H9 (cell line): ENCODE measurements at regions not wholly inside any gene's neighbourhood (a gene's known extent, or its start where the extent isn't known, plus 50 kb on each side); places are given as distances from the start of the nearest gene placed in this dataset.

Source experiments
- DNase-seq: peaks from one replicate; pipeline ENCODE4 v3.0.0-alpha.2; 2017
- H2AFZ ChIP-seq: one replicate; pipeline ENCODE4 v1.6.1; 2013; ENCODE audit warnings: mild to moderate bottlenecking, low read length, control low read depth, moderate library complexity
- H2AK5ac ChIP-seq: 2 replicates; pipeline ENCODE4 v1.6.1; 2013; ENCODE audit warnings: low read length, control low read depth, mixed read lengths; ENCODE audit not compliant: insufficient read length
- H2BK120ac ChIP-seq: one replicate; pipeline ENCODE4 v1.6.1; 2013; ENCODE audit warnings: low read depth, mild to moderate bottlenecking, low read length, control low read depth, inconsistent platforms; ENCODE audit not compliant: poor library complexity, severe bottlenecking
- H2BK12ac ChIP-seq: 2 replicates; pipeline ENCODE4 v1.6.1; 2013; ENCODE audit warnings: low read length, control low read depth, mixed read lengths, low read depth; ENCODE audit not compliant: insufficient read length
- H2BK15ac ChIP-seq: 2 replicates; pipeline ENCODE4 v1.6.1; 2013; ENCODE audit warnings: low read depth, low read length, control low read depth
- H2BK20ac ChIP-seq: one replicate; pipeline ENCODE4 v1.6.1; 2013; ENCODE audit warnings: low read depth, mild to moderate bottlenecking, low read length, control low read depth, inconsistent platforms; ENCODE audit not compliant: poor library complexity, severe bottlenecking
- H2BK5ac ChIP-seq: 2 replicates; pipeline ENCODE4 v1.6.1; 2013; ENCODE audit warnings: low read length, control low read depth, mixed read lengths; ENCODE audit not compliant: insufficient read length
- H3K14ac ChIP-seq: 2 replicates; pipeline ENCODE4 v1.6.1; 2013; ENCODE audit warnings: low read length, control low read depth; ENCODE audit not compliant: insufficient read depth
- H3K18ac ChIP-seq: 2 replicates; pipeline ENCODE4 v1.6.1; 2013; ENCODE audit warnings: low read depth, mild to moderate bottlenecking, mixed read lengths, low read length, control low read depth; ENCODE audit not compliant: insufficient read length
- H3K23ac ChIP-seq: 2 replicates; pipeline ENCODE4 v1.6.1; 2013; ENCODE audit warnings: low read length, control low read depth, mixed read lengths, low read depth; ENCODE audit not compliant: insufficient read length
- H3K23me2 ChIP-seq: 2 replicates; pipeline ENCODE4 v1.6.1; 2013; ENCODE audit warnings: low read depth, mild to moderate bottlenecking, mixed read lengths, low read length, control low read depth; ENCODE audit not compliant: insufficient read length, poor library complexity, severe bottlenecking
- H3K27ac ChIP-seq: 2 replicates; pipeline ENCODE4 v1.5.1; 2013; ENCODE audit warnings: low read length, control low read depth, mixed read lengths, low read depth; ENCODE audit not compliant: insufficient read length
- H3K27me3 ChIP-seq: 2 replicates; pipeline ENCODE4 v1.6.1; 2013; ENCODE audit warnings: low read length, control low read depth, inconsistent platforms; ENCODE audit not compliant: insufficient read depth
- H3K4ac ChIP-seq: 2 replicates; pipeline ENCODE4 v1.6.1; 2013; ENCODE audit warnings: low read depth, mild to moderate bottlenecking, control low read depth, inconsistent platforms, low read length, moderate library complexity
- H3K4me1 ChIP-seq: 2 replicates; pipeline ENCODE4 v1.6.1; 2013; ENCODE audit warnings: low read length, control low read depth, inconsistent platforms; ENCODE audit not compliant: insufficient read depth
- H3K4me2 ChIP-seq: 2 replicates; pipeline ENCODE4 v1.6.1; 2013; ENCODE audit warnings: low read length, control low read depth, mixed read lengths; ENCODE audit not compliant: insufficient read length, insufficient read depth
- H3K56ac ChIP-seq: 2 replicates; pipeline ENCODE4 v1.6.1; 2013; ENCODE audit warnings: low read depth, mild to moderate bottlenecking, mixed read lengths, low read length, control low read depth; ENCODE audit not compliant: insufficient read length
- H3K79me1 ChIP-seq: 2 replicates; pipeline ENCODE4 v1.6.1; 2013; ENCODE audit warnings: low read depth, mild to moderate bottlenecking, moderate library complexity, low read length, control low read depth, inconsistent platforms; ENCODE audit not compliant: insufficient read depth, poor library complexity, severe bottlenecking
- H3K79me2 ChIP-seq: 2 replicates; pipeline ENCODE4 v1.6.1; 2013; ENCODE audit warnings: low read length, control low read depth, inconsistent platforms; ENCODE audit not compliant: insufficient read depth
- H3K9ac ChIP-seq: 2 replicates; pipeline ENCODE4 v1.6.1; 2013; ENCODE audit warnings: low read length, control low read depth, mixed read lengths; ENCODE audit not compliant: insufficient read length; ENCODE audit errors: extremely low read depth
- H3K9me3 ChIP-seq: one replicate; pipeline ENCODE4 v1.6.1; 2013; ENCODE audit warnings: low read depth, low read length, inconsistent platforms; ENCODE audit not compliant: control insufficient read depth
- H3T11ph ChIP-seq: one replicate; pipeline ENCODE4 v1.6.1; 2013; ENCODE audit warnings: mild to moderate bottlenecking, low read length, control low read depth, inconsistent platforms
- H4K20me1 ChIP-seq: one replicate; pipeline ENCODE4 v1.6.1; 2013; ENCODE audit not compliant: control insufficient read depth, insufficient read length, insufficient read depth
- H4K5ac ChIP-seq: 2 replicates; pipeline ENCODE4 v1.6.1; 2013; ENCODE audit warnings: low read depth, mild to moderate bottlenecking, mixed read lengths, low read length, control low read depth; ENCODE audit not compliant: insufficient read length
- H4K8ac ChIP-seq: replicated peaks from 2 replicates; pipeline ENCODE4 v1.6.1; 2013; ENCODE audit warnings: low read length, control low read depth, mixed read lengths, low read depth; ENCODE audit not compliant: insufficient read length
- H4K91ac ChIP-seq: 2 replicates; pipeline ENCODE4 v1.6.1; 2013; ENCODE audit warnings: low read depth, mild to moderate bottlenecking, moderate library complexity, mixed read lengths, low read length, control low read depth; ENCODE audit not compliant: insufficient read length
- H3K27ac Mint-ChIP-seq, 3 experiments: 2 replicates in 2 of 3; 3 replicates in 1 of 3; pipeline ENCODE4 v1.8.0; 2020 to 2021; ENCODE audit warnings: mixed read lengths in 3 of 3, mild to moderate bottlenecking in 1 of 3, moderate library complexity in 1 of 3
- H3K27me3 Mint-ChIP-seq: 2 replicates; pipeline ENCODE4 v1.8.0; 2021; ENCODE audit warnings: low read depth, mild to moderate bottlenecking, moderate library complexity, mixed read lengths
- H3K36me3 Mint-ChIP-seq, 3 experiments: 2 replicates in 2 of 3; 3 replicates in 1 of 3; pipeline ENCODE4 v1.8.0; 2020 to 2021; ENCODE audit warnings: low read depth in 3 of 3, mixed read lengths in 3 of 3; ENCODE audit not compliant: insufficient read depth in 1 of 3
- H3K4me1 Mint-ChIP-seq, 2 experiments: 2 replicates each; pipeline ENCODE4 v1.8.0; 2020; ENCODE audit warnings: mixed read lengths in 2 of 2
- H3K4me3 Mint-ChIP-seq, 2 experiments: 2 replicates in 1 of 2; 3 replicates in 1 of 2; pipeline ENCODE4 v1.8.0; 2020 to 2021; ENCODE audit warnings: mild to moderate bottlenecking in 2 of 2, mixed read lengths in 2 of 2, moderate library complexity in 1 of 2
- H3K9me3 Mint-ChIP-seq, 2 experiments: 2 replicates in 1 of 2; 3 replicates in 1 of 2; pipeline ENCODE4 v1.8.0; 2020; ENCODE audit warnings: mild to moderate bottlenecking in 2 of 2, mixed read lengths in 2 of 2, moderate library complexity in 1 of 2
- CTCF ChIP-seq: fragments of 200-600 bp; sonication (generic); conservative IDR thresholded peaks from 3 replicates; pipeline ENCODE4 v1.8.0; 2021; ENCODE audit warnings: antibody characterized with exemption, mild to moderate bottlenecking

GRCh38 chr3:168472783-168473182, 377.1 kb upstream of the GOLIM4 start:
- Histone ChIP-seq H3K79me1 (no peaks in the 10 kb centered on the region), H4K20me1 (no peaks in the 10 kb centered on the region), H2BK5ac (no peak overlapping the region), H3K9me3 (no peaks in the 10 kb centered on the region), H3K23me2 (no peaks in the 10 kb centered on the region), H4K91ac (no peak overlapping the region), H2AFZ (no peak overlapping the region), H3K18ac (no peak overlapping the region), H3K27me3 (no peaks in the 10 kb centered on the region), H3K79me2 (no peaks in the 10 kb centered on the region), H2AK5ac (no peak overlapping the region), H2BK20ac (no peak overlapping the region), H2BK120ac (no peak overlapping the region), H3K9ac (no peak overlapping the region), H3K27ac (no peak overlapping the region), H3K4me2 (no peak overlapping the region), H3K4me1 (0 out of 2 replicates have a peak, but pooled peaks cover 2% of the 10 kb centered on the region), H2BK12ac (no peak overlapping the region), H3K56ac (no peak overlapping the region), H4K8ac (no peak overlapping the region), H3K23ac (no peak overlapping the region), H3T11ph (no peak overlapping the region), H3K4ac (no peak overlapping the region), H4K5ac (no peak overlapping the region), H3K14ac (no peak overlapping the region), H2BK15ac (no peak overlapping the region)
- H3K36me3 Mint-ChIP-seq = no peaks in the 10 kb centered on the region
- peaks cover 10% of the 10 kb centered on the region in 2 experiments for H3K4me1 Mint-ChIP-seq
- H3K27ac Mint-ChIP-seq = no peak overlapping the region
- H3K4me3 Mint-ChIP-seq = no peak overlapping the region
- DNase-seq = no peak
- no peaks in the 10 kb centered on the region for H3K9me3 Mint-ChIP-seq
- no peaks in the 10 kb centered on the region for H3K27me3 Mint-ChIP-seq
- TF ChIP-seq CTCF = no peak
